Fibroblast of lung (primary cell): ENCODE measurements at regions not wholly inside any gene's neighbourhood (a gene's known extent, or its start where the extent isn't known, plus 50 kb on each side); places are given as distances from the start of the nearest gene placed in this dataset.

ENCODE experiments used
- DNase-seq, 2 donors: peaks; one replicate each; pipeline versions ENCODE4 v3.0.0 to v3.0.0-alpha.2; 2010; ENCODE audit warnings: low read depth in 2 of 2
- H2AFZ ChIP-seq: 2 replicates; pipeline ENCODE4 v1.5.1; 2012; ENCODE audit warnings: low read length, control low read depth, inconsistent platforms
- H3K27ac ChIP-seq: 2 replicates; pipeline ENCODE4 v1.5.1; 2011; ENCODE audit warnings: low read length, control low read depth; ENCODE audit not compliant: insufficient read depth
- H3K27me3 ChIP-seq: 2 replicates; pipeline ENCODE4 v1.5.1; 2011; ENCODE audit warnings: mild to moderate bottlenecking, low read length; ENCODE audit not compliant: control insufficient read depth, insufficient read depth
- H3K36me3 ChIP-seq: 2 replicates; pipeline ENCODE4 v1.5.1; 2011; ENCODE audit warnings: low read length; ENCODE audit not compliant: control insufficient read depth, insufficient read depth
- H3K4me1 ChIP-seq: 2 replicates; pipeline ENCODE4 v1.5.1; 2011; ENCODE audit warnings: low read length; ENCODE audit not compliant: control insufficient read depth, insufficient read depth; ENCODE audit errors: extremely low read depth
- H3K4me2 ChIP-seq: 2 replicates; pipeline ENCODE4 v1.5.1; 2011; ENCODE audit warnings: low read length, control low read depth; ENCODE audit not compliant: insufficient read depth; ENCODE audit errors: extremely low read depth
- H3K4me3 ChIP-seq, 4 experiments: fragments of 200-600 bp in 1 of 4; sonication (generic) in 1 of 4; replicated peaks in 1 of 4; 2 replicates each; pipeline ENCODE4 v1.5.1; 2011 to 2016; ENCODE audit warnings: low read length in 4 of 4, low read depth in 3 of 4, mild to moderate bottlenecking in 3 of 4, control low read depth in 2 of 4, inconsistent platforms in 1 of 4, mixed read lengths in 1 of 4; ENCODE audit not compliant: insufficient read depth in 1 of 4; ENCODE audit errors: control extremely low read depth in 1 of 4
- H3K79me2 ChIP-seq: 2 replicates; pipeline ENCODE4 v1.5.1; 2012; ENCODE audit warnings: mild to moderate bottlenecking, low read length, inconsistent platforms; ENCODE audit not compliant: control insufficient read depth, insufficient read depth
- H3K9ac ChIP-seq: 2 replicates; pipeline ENCODE4 v1.5.1; 2011; ENCODE audit warnings: mild to moderate bottlenecking, low read length, control low read depth; ENCODE audit not compliant: insufficient read depth
- H3K9me3 ChIP-seq: 2 replicates; pipeline ENCODE4 v1.5.1; 2012; ENCODE audit warnings: low read depth, low read length; ENCODE audit not compliant: control insufficient read depth, insufficient read depth
- H4K20me1 ChIP-seq: 2 replicates; pipeline ENCODE4 v1.5.1; 2011; ENCODE audit warnings: low read length; ENCODE audit not compliant: control insufficient read depth, insufficient read depth; ENCODE audit errors: extremely low read depth
- CTCF ChIP-seq, 2 donors: IDR thresholded peaks in 1 of 2; conservative IDR thresholded peaks in 1 of 2; 1 replicate in 1 of 2; 2 replicates in 1 of 2; pipeline ENCODE4 v1.5.1; 2011 to 2012; ENCODE audit warnings: low read length in 2 of 2, control low read depth in 1 of 2, inconsistent platforms in 1 of 2, low read depth in 1 of 2, mild to moderate bottlenecking in 1 of 2
- EZH2 ChIP-seq: IDR thresholded peaks from 2 replicates; pipeline ENCODE4 v1.5.1; 2012; ENCODE audit warnings: low read length, control low read depth, mild to moderate bottlenecking; ENCODE audit errors: missing control alignments

- Histone ChIP-seq H3K9ac (no peak overlapping the region), H4K20me1 (no peaks in the 10 kb centered on the region), H3K79me2 (no peaks in the 10 kb centered on the region), H3K27me3 (no peaks in the 10 kb centered on the region), H3K36me3 (no peaks in the 10 kb centered on the region), H3K4me1 (no peaks in the 10 kb centered on the region), H3K4me3 (no peak overlapping the region), H3K4me2 (no peak overlapping the region), H2AFZ (no peak overlapping the region), H3K27ac (no peak overlapping the region), H3K9me3 (no peaks in the 10 kb centered on the region)
- TF ChIP-seq EZH2 (no peak), CTCF (conservative IDR thresholded peaks at IDR 0.05 in 1 of 2, IDR thresholded peaks at IDR 0.05 in 1 of 2; ENCODE audit: low read depth in 1 of 2, low read length in 2 of 2) (no peak)
- no peak for DNase-seq
These were observed 476.2 kb downstream of the KDM5D start for GRCh38 chrY:19268331-19268730.

GRCh38 chrY:19265404-19265803 lies 479.1 kb downstream of the KDM5D start:
- H3K4me1 ChIP-seq = no peaks in the 10 kb centered on the region
- no peak for TF ChIP-seq CTCF (conservative IDR thresholded peaks at IDR 0.05 in 1 of 2, IDR thresholded peaks at IDR 0.05 in 1 of 2; ENCODE audit: low read depth in 1 of 2, low read length in 2 of 2)
- TF ChIP-seq EZH2 = no peak
- no peak overlapping the region for H3K27ac ChIP-seq
- H4K20me1 ChIP-seq = no peaks in the 10 kb centered on the region
- no peaks in the 10 kb centered on the region for H3K9me3 ChIP-seq
- H3K79me2 ChIP-seq = no peaks in the 10 kb centered on the region
- H3K4me2 ChIP-seq = no peak overlapping the region
- no peaks in the 10 kb centered on the region for H3K27me3 ChIP-seq
- no peak overlapping the region for H2AFZ ChIP-seq
- H3K9ac ChIP-seq = no peak overlapping the region
- H3K4me3 ChIP-seq = no peak overlapping the region
- H3K36me3 ChIP-seq = no peaks in the 10 kb centered on the region
- no peak for DNase-seq

GRCh38 chrY:19262310-19262709 lies 482.2 kb downstream of the KDM5D start:
- Histone ChIP-seq H3K79me2 (no peaks in the 10 kb centered on the region), H2AFZ (no peak overlapping the region), H3K9ac (no peak overlapping the region), H3K4me1 (no peaks in the 10 kb centered on the region), H3K9me3 (no peaks in the 10 kb centered on the region), H3K4me2 (no peak overlapping the region), H3K27me3 (no peaks in the 10 kb centered on the region), H3K4me3 (no peak overlapping the region), H3K27ac (no peak overlapping the region), H4K20me1 (no peaks in the 10 kb centered on the region), H3K36me3 (no peaks in the 10 kb centered on the region)
- no peak for DNase-seq
- TF ChIP-seq CTCF (conservative IDR thresholded peaks at IDR 0.05 in 1 of 2, IDR thresholded peaks at IDR 0.05 in 1 of 2; ENCODE audit: low read depth in 1 of 2, low read length in 2 of 2) (no peak), EZH2 (no peak)
